Skin epidermis (tissue), 12 donors: ENCODE measurements at regions not wholly inside any gene's neighbourhood (a gene's known extent, or its start where the extent isn't known, plus 50 kb on each side); places are given as distances from the start of the nearest gene placed in this dataset.

Experiments used
- H3K27ac ChIP-seq, 21 experiments: fragments of 200-600 bp; sonication (generic) in 11 of 21; one replicate each; pipeline ENCODE4 v1.5.0; 2020; ENCODE audit warnings: mild to moderate bottlenecking in 3 of 21, inconsistent platforms in 2 of 21, moderate library complexity in 2 of 21
- H3K4me3 ChIP-seq, 7 experiments: fragments of 200-600 bp; sonication (generic) in 2 of 7; one replicate each; pipeline ENCODE4 v1.5.0; 2020; ENCODE audit warnings: inconsistent platforms in 2 of 7, mild to moderate bottlenecking in 2 of 7, moderate library complexity in 1 of 7

DNA sequence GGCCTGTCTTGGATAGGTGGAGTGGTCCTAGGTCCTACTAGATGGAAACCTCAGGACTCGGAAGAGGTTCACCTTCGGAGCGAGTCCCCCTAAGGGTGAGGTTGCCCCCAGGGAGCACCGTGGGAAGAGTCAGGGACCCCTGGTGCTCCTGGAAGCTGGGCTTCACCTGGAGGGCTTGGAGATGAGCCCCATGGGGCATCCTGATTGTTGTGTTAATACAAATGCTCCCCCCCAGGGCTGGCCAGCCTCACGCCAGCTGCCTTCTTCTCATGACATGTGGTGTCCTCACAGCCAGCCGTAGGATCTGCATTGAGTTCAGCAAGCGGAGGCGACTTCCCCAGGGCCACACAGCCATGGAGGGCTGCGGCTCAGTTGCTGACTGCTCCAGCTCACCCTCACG is 1487.5 kb downstream of the BRD1 start:
- Histone ChIP-seq H3K4me3 (no peak overlapping the region), H3K27ac (no peak overlapping the region)

DNA sequence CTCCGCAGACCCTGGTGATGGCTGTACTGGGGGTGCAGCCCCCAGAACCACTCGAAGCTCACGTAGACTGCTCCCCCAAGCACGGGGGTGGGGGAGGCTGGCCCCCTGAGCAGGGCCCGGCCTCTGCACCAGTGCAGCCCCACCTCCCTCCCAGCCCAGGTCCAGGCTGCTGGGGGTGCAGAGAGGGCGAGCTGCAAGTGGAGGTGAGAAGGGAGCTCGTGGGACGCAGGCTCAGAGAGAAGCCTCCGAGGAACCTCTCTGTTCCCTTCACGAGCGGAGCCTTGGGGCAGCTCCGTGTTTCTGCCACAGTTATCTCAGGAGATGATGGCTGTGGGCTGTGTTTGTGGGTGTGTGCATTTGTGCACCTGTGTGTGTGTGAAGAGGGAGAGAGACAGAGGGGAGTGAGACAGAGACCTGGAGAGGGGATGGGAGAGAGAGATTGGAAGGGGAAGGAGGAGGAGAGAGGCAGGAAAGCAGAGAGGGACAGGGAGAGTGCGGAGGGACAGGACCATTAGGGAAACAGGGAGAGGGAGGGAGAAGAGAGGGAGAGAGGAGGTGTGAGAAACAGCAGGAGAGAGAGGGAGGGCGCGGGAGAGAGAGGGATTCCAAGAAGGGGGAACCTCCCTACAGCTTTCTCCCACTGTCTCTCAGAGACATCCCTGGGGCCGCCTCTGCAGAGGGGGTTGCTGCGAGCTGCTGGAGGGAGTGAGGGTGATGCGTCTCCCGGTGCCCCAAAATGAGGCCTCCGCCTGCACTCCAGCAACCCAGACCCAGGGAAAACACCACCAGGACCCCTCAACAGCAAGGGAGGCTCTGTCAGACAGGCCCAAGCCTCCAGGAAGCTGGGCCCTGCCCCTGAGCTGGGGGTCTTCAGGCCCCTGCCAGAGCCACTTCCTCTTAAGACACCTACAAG is 1488.6 kb downstream of the BRD1 start:
- H3K27ac ChIP-seq, result no peak overlapping the region
- no peak overlapping the region for H3K4me3 ChIP-seq

DNA sequence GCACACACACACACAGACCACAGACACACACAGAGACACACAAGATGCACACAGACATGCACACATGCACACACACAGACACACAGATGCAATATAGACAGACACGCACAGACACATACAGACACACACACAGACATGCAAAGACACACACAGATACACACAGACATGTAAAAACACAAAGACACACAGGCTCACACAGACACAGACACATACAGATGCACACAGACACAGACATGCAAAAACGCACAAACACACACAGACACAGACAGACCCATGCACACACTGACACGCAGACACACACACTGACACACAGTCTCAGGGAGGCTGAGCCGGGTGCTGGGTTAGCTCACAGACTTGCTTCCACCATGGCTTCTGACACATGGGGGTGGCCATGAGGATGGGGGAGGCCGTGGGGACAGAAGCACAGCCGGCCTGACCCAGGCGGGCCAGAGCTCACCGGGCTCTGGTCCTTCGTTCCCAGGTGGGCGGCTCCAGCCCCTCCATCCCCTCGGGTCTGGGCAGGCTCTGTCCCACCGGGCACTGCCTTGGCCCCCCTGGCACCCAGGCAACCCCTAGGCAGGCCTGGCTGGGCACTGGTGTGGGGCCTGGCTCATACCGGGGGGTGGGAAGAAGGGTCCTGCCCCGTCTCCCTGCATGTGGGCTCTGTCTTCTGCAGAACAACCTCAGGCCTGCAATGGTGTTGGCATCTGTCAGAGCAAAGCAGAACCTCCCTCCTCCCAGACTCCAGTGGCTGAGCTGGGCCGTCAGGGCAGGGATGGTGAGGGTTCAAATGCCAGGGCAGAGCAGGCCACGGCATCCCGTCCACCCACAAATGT is 1489.5 kb downstream of the BRD1 start:
- Histone ChIP-seq H3K27ac (no peak overlapping the region), H3K4me3 (no peak overlapping the region)

DNA sequence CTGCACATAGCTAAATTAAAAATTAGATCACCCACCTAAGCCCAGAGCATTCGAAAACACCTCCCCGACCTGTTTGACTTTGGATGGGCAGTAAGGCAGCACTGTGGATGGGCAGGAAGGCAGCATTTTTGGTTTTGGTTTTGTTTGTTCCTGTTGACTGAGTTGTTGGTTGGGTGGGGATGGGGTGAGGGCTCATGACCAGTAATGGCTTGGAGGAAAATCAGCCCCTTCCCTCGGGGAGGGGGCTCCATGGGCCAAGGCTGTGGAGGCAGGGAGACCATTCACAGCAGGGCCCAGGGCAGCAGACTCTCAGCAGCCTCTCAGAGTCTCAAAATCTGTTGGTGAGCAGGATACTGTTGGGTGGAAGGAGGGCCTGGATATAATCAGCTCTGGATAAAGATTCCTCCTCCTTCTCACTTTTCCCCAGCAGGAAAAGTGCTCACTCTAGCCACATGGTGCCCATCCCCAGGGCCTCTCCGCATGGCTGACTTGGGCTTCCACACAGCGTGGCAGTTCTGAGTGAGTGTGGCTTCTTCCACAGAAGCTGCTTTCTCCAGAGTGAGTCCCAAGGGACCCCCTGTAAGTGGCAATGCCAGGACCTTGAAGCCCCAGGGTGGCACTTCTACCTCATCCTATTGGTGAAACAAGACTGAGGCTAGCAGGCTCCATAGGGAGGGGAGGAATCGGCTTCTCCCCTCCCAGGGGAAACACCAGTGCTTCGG is 1491.2 kb downstream of the BRD1 start:
- H3K4me3 ChIP-seq, result no peak overlapping the region

DNA sequence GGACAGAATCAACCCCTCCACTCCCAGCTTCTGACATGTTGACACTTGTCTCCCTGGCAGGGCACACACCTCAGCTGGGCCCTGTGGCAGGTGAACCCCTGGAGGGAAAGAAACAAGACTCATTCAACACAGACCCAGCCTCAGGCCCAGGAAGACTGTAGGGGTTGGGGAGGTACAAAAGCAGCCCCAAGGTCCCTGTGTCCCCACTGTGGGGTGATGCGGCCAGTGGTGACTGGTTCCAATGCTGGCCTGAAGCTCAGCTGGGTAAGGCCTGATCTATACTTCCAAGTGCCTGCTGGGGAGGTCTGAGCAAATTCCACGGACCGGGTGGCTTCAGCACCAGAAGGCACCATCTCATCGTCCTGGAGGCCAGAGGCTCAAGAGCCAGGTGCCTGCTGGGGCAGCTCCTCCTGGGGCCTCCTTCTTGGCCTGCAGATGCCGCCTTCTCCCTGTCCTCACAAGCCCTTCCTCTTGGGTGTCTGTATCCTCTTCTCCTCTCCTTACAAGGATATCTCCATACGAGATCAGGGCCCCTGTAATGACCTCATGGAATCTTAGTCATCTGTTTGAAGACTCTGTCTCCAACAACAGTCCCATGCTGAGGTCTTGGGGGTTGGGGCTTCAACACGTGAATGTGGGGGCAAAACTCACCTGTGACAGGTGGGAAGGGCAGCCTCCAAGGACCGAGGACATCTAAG is 1492.1 kb downstream of the BRD1 start:
- no peak overlapping the region for H3K4me3 ChIP-seq
- no peak overlapping the region for H3K27ac ChIP-seq

More for the DNA sequence above, 1491.2 kb downstream of the BRD1 start:
- no peak overlapping the region for H3K27ac ChIP-seq

DNA sequence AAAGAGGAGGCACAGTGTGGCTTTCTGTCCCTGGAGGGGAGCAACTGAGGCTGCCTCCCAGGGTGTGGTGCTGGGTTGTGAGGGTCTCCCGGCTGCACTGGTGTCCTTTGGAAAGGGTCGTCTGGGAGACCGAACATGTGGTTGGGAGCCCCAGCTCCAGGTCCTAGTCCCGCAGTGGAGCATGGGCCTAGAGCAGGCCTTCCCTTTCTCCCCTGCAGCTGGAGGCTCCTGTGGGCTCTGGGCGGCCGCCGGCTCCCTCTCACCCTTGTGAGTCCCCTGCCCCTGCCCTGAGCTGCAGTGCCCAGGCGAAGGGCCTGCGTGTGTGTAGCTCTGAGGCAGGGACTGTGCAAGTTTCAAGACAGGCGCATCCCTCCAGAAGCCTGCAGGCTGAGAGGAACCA is 1492.7 kb downstream of the BRD1 start:
- Histone ChIP-seq H3K4me3 (no peak overlapping the region), H3K27ac (no peak overlapping the region)

DNA sequence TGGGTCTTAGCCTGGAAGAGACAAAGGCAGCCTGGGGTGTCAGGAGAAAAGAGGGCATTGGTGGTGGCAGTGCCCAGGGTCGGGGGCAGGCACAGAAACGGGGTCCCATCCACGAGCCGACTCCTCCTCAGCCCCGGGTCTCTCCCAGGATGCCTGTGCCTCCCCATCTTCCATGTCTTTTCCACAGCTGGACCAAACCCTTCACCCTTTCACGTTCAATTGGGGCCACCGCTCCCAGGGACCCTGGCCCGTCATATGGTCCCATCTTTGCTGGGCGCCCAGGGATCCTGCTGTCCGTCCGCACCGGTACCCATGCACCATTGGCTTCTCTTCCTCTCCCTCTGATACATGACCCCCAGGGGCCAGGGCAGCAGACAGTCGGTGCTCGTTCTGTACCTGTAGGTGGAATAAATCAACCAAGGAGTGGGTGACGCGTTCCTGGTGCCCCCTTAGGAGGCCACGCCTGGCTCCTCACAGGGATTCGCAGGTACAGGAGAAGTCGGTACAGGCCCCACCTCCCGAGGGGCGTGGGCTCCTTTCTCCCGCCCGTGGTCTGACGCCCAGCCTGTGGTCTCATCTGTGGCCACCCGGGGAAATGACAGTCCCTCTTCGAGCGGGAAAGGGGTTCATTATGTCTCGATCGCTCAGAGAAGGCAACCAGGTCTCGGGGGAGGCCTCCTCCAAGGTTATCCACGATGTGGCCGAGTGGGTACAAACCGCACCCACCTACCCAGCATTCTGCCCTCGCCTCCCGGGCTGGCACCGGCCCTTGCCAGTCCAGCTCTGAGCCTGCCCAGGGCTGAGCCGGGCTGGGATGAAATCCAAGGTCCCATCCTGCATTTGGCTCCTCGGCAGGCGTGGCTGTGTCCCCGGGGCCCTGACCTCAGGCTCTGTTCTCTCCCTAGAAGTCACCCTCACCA is 1493.6 kb downstream of the BRD1 start:
- H3K4me3 ChIP-seq, result no peak overlapping the region
- H3K27ac ChIP-seq, result no peak overlapping the region

DNA sequence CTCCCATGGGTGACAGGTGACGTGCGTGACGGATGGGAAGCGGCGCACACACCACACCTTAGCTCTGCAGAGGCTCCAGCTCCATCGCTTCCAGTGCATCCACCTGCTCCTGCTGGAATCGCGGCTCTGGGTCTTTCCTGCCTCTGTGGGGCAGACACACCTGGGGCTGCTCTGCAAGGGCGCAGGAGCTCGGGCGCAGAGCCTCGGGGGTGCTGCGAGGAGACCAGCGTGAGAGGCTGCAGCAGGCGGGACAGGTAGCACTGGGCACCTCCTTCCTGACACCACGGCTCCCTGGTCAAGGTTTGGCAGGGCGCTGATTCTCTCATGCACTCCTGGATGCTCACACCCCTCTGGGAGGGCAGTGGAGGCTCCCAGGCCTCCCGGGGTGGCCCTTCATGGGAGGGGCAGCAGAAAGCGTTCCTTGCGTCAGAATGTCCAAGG is 1494.3 kb downstream of the BRD1 start:
- H3K4me3 ChIP-seq, result no peak overlapping the region
- no peak overlapping the region for H3K27ac ChIP-seq

DNA sequence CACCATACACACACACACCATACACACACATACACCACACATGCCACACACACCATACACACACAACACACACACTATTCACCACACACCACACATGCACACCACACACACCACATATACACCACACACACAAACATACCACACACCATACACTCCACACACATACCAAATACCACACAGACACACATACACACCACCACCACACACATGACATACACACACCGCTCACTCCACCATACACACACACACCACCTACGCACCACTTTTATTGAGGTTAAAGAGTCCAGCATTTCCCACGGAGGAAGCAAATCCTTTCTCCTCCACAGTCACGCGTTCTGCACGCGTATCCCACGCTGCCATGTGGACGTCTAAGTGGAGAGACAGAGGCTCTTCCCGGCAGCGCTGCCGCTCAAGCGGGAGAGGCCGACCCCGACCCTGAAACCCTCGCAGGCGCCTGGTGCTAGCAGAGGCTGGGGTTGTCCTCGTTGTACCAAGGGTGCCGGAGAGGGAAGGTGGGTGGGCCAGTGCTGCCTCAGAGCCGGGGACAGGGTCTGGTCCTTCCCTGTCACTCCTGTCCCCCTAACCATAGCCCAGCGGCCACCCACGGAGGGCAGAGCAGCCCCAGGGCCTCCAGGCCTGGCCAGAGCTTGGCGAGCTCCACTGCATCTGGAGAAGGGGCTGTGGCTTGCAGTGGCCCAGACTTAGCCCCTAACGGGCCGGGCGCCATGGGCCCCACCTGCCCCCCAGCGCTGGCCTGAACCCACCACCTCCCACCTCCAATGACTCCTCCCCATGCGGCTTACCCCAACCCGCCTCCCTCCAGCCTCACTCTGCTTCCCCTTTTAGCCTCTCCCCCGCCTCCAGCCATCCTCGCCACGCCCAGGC is 1495.0 kb downstream of the BRD1 start:
- no peak overlapping the region for H3K27ac ChIP-seq
- H3K4me3 ChIP-seq, result no peak overlapping the region

DNA sequence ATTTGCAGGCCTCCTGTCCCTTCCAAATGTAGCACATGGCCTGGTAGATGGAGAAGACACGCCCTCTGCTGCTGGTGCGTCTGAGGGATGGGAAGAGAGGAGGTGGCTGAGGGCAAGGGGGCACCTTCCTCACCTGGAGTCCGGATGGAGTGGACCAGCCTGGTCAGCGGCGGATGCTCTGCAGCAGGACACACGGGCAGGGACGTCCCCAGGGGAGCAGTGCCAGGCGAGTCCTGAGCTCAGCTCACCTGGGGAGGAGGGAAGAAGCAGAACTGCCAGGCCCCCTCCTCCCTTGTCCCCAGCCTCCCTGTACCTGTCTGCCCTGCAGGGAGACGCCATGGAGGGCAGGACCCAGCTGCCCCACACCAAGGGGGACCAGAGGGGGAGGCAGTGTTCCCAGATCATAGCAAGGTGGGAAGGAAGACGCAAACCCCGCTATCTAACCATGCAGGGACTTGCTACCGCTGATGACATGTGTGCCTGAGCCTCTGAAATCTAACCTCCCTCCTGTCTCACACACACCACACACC is 1495.9 kb downstream of the BRD1 start:
- Histone ChIP-seq H3K27ac (no peak overlapping the region), H3K4me3 (no peak overlapping the region)

DNA sequence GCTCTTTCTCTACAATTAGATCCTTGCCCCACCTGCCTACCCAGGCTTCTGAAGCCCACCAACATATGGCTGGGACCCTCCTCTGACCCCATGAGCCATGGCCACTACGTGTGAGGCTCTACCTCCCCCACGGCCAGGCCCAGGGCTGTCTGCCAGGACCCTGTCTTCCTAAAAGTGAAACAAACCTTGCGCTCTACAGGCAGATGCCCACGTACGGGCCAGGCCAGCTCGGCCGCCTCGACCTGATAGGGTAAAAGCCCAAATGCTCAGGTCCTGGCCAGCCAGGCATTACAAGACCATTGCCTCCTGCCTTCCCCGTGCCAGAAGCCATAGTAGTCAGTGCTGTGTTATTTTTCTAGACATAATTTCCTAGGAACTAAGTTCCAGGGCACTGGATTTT is 1496.4 kb downstream of the BRD1 start:
- no peak overlapping the region for H3K4me3 ChIP-seq
- no peak overlapping the region for H3K27ac ChIP-seq

DNA sequence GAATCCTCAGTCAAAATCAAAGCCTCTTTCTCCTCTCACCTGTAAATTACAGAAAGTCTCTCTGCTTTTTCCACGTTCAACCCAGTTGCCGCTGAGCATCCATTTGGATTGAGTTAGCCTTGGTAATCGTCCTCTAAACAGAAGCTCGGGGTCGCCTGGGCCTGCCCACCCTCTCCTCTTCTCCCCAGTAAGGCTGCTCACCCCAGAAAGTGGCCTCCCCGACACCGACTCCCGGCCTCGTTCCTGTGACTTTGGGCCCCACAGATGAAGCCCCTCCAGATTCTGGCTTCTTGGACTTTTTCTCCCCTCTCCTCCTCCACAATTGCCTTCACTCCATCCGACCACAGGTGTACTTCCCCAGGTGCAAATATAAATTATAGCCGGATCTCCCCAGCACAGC is 1500.0 kb downstream of the BRD1 start:
- Histone ChIP-seq H3K27ac (no peak overlapping the region), H3K4me3 (no peak overlapping the region)

DNA sequence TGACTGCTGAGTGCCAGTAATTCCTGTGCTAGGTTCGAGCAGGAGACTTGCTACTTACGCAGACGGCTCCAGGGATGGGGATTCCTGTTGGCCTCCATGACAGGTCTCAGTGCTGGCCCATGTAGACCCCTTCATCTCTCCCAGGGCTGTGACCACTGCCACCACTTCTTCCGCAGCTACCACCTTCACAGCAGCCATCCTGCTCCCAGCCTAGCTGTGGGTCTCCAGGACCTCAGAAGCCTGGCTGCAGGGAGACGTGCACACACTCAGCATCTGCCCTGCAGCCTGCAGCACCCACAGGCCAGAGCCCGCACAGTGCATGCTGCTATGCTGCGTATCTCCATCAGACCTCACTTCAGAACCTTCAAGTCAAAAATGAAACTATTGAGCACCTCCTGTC is 1503.9 kb downstream of the BRD1 start:
- Histone ChIP-seq H3K27ac (no peak overlapping the region), H3K4me3 (no peak overlapping the region)

DNA sequence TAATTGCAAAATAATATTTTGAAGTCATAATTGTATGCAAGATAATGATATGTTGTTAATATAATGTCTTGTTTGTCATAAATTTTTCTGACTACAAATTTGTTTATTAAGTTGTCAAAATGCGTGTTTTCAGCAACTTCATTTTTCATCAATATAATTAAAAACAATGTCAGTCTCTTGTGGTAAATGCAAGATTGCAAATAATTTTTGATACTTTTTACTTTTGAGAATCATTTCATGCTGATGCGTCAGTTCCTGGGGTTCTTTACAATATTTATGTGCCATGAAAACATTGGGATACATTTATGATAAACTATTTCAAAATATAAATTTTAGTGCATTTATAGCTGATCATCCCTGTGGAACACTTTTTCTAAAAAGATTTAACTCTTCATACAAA is 1504.8 kb downstream of the BRD1 start:
- Histone ChIP-seq H3K27ac (no peak overlapping the region), H3K4me3 (no peak overlapping the region)

DNA sequence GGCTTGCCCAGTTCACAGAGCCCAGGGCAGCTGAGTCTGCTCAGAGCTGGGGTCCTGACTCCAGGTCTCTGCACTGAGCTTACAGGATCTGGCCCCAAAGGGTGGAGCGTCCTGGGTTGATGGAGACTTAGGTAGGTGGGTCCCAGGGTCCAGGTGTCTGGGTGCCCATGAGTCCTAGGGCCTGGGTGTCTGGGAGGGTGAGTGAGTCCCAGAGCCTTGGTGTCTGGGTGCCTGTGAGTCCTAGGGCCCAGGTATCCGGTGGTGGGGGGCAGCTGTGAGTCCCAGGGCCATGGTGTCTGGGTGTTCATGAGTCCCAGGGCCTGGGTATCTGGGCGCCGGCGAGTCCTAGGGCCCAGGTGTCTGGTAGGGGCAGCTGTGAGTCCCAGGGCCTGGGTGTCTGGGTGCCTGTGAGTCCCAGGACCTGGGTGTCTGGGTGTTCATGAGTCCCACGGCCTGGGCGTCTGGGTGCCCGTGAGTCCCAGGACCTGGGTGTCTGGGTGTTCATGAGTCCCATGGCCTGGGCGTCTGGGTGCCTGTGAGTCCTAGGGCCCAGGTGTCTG is 1505.6 kb downstream of the BRD1 start:
- no peak overlapping the region for H3K27ac ChIP-seq
- H3K4me3 ChIP-seq, result no peak overlapping the region

DNA sequence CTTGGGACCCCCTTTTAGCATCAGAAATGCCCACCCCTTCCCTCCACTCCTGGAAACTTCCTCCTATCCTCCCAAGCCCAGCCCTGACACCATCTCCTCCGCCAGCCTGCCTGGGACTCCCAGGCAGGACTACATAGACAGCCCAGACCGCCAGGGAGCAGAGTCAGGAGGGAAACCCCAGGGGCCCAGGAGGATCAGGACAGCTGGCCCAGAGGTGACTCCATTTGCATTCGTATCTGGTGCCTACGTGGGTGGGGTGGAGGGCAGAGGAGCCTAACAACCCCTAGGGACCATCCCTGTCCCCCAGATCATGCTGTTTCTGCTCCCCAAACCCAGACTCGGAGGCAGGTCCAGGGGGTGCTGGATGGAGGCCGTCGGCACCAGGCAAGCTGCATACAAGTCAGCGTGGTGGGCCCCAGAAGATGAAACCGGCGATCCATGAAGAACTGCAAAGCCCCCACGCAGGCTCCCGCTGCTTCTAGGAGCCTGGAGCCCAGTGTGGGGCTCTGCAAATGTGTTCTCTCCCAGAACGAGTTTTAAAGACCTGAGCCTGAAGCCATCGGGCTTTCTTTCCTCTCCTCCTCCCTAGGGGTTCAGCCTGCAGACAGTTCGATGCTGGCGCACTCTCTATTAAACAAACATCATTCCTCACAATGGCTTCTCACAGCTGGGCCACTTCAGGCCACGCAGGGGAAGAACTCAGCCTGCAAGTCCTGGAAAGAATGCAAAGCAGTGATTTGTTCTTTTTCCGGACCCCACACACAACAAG is 1506.8 kb downstream of the BRD1 start:
- no peak overlapping the region for H3K4me3 ChIP-seq
- H3K27ac ChIP-seq, result no peak overlapping the region
